ENCODE measurements at regions not wholly inside any gene's neighbourhood (a gene's known extent, or its start where the extent isn't known, plus 50 kb on each side); places are given as distances from the start of the nearest gene placed in this dataset.
"Not testable (repeated sequence)": the region's sequence is repeated elsewhere in the genome, so short reads cannot be mapped to it uniquely, and the experiment has no call there.

- no peak overlapping the region for H3K4me3 ChIP-seq (ENCODE audit: low read length)
- no peak for DNase-seq (ENCODE audit: low read depth, low spot score)
Measured at GRCh38 chr12:127024791-127025190, 1242.2 kb upstream of the TMEM132C start.

GRCh38 chr12:127025545-127025944 lies 1241.4 kb upstream of the TMEM132C start:
- no peak for DNase-seq (ENCODE audit: low read depth, low spot score)
- no peak overlapping the region for H3K4me3 ChIP-seq (ENCODE audit: low read length)

- no peak for DNase-seq (ENCODE audit: low read depth, low spot score)
- no peak overlapping the region for H3K4me3 ChIP-seq (ENCODE audit: low read length)
Measured at GRCh38 chr12:127035011-127035879, 1231.7 kb upstream of the TMEM132C start.

- no peak for DNase-seq (ENCODE audit: low read depth, low spot score)
- H3K4me3 ChIP-seq (ENCODE audit: low read length): no peak overlapping the region
Measured at GRCh38 chr12:127038152-127038551, 1228.8 kb upstream of the TMEM132C start.

- no peak overlapping the region for H3K4me3 ChIP-seq (ENCODE audit: low read length)
Measured at GRCh38 chr12:127038761-127039160, 1228.2 kb upstream of the TMEM132C start.

GRCh38 chr12:127041985-127042625 lies 1224.9 kb upstream of the TMEM132C start:
- no peak for DNase-seq (ENCODE audit: low read depth, low spot score)
- H3K4me3 ChIP-seq (ENCODE audit: low read length): no peak overlapping the region

More at GRCh38 chr12:127038761-127039160, 1228.2 kb upstream of the TMEM132C start:
- no peak for DNase-seq (ENCODE audit: low read depth, low spot score)

- DNase-seq (ENCODE audit: low read depth, low spot score): no peak
Measured at GRCh38 chr12:127043731-127044130, 1223.2 kb upstream of the TMEM132C start.

GRCh38 chr12:127044836-127045235 lies 1222.1 kb upstream of the TMEM132C start:
- H3K4me3 ChIP-seq (ENCODE audit: low read length): no peak overlapping the region
- DNase-seq (ENCODE audit: low read depth, low spot score): no peak

More at GRCh38 chr12:127043731-127044130, 1223.2 kb upstream of the TMEM132C start:
- no peak overlapping the region for H3K4me3 ChIP-seq (ENCODE audit: low read length)

GRCh38 chr12:127046467-127046866 lies 1220.5 kb upstream of the TMEM132C start:
- no peak for DNase-seq (ENCODE audit: low read depth, low spot score)
- H3K4me3 ChIP-seq (ENCODE audit: low read length): no peak overlapping the region

GRCh38 chr12:127048057-127048456 lies 1218.9 kb upstream of the TMEM132C start:
- DNase-seq (ENCODE audit: low read depth, low spot score): no peak
- no peak overlapping the region for H3K4me3 ChIP-seq (ENCODE audit: low read length)

- DNase-seq (ENCODE audit: low read depth, low spot score): not testable (repeated sequence)
Measured at GRCh38 chr12:127048525-127048924, 1218.4 kb upstream of the TMEM132C start.

GRCh38 chr12:127051139-127051538 lies 1215.8 kb upstream of the TMEM132C start:
- no peak overlapping the region for H3K4me3 ChIP-seq (ENCODE audit: low read length)
- no peak for DNase-seq (ENCODE audit: low read depth, low spot score)

More at GRCh38 chr12:127048525-127048924, 1218.4 kb upstream of the TMEM132C start:
- H3K4me3 ChIP-seq (ENCODE audit: low read length): not testable (repeated sequence)

- no peak for DNase-seq (ENCODE audit: low read depth, low spot score)
- no peak overlapping the region for H3K4me3 ChIP-seq (ENCODE audit: low read length)
Measured at GRCh38 chr12:127052511-127053232, 1214.3 kb upstream of the TMEM132C start.

- no peak overlapping the region for H3K4me3 ChIP-seq (ENCODE audit: low read length)
- DNase-seq (ENCODE audit: low read depth, low spot score): no peak
Measured at GRCh38 chr12:127054531-127054930, 1212.4 kb upstream of the TMEM132C start.

GRCh38 chr12:127060310-127060847 lies 1206.6 kb upstream of the TMEM132C start:
- H3K4me3 ChIP-seq (ENCODE audit: low read length): no peak overlapping the region
- DNase-seq (ENCODE audit: low read depth, low spot score): no peak

GRCh38 chr12:127060933-127061332 lies 1206.0 kb upstream of the TMEM132C start:
- no peak overlapping the region for H3K4me3 ChIP-seq (ENCODE audit: low read length)
- no peak for DNase-seq (ENCODE audit: low read depth, low spot score)

- DNase-seq (ENCODE audit: low read depth, low spot score): no peak
- H3K4me3 ChIP-seq (ENCODE audit: low read length): no peak overlapping the region
Measured at GRCh38 chr12:127063339-127064072, 1203.5 kb upstream of the TMEM132C start.

GRCh38 chr12:127064207-127064606 lies 1202.8 kb upstream of the TMEM132C start:
- DNase-seq (ENCODE audit: low read depth, low spot score): no peak
- H3K4me3 ChIP-seq (ENCODE audit: low read length): no peak overlapping the region

GRCh38 chr12:127065595-127065994 lies 1201.4 kb upstream of the TMEM132C start:
- H3K4me3 ChIP-seq (ENCODE audit: low read length): no peak overlapping the region
- DNase-seq (ENCODE audit: low read depth, low spot score): no peak

All from Jurkat, Clone E6-1 (cell line).